ENCODE measurements at regions not wholly inside any gene's neighbourhood (a gene's known extent, or its start where the extent isn't known, plus 50 kb on each side); places are given as distances from the start of the nearest gene placed in this dataset.

GRCh38 chr19:29370276-29370675, 155.5 kb upstream of the VSTM2B start:
- no peak for TF ChIP-seq CTCF (conservative IDR thresholded peaks at IDR 0.05; ENCODE audit: low read depth, low read length)
- TF ChIP-seq EZH2 (IDR thresholded peaks at IDR 0.05; ENCODE audit: borderline replicate concordance, low read depth, low read length, poor library complexity, severe bottlenecking) = no peak

All from A673 (cell line).